ENCODE measurements at regions not wholly inside any gene's neighbourhood (a gene's known extent, or its start where the extent isn't known, plus 50 kb on each side); places are given as distances from the start of the nearest gene placed in this dataset.

- Mint-ChIP-seq H3K27ac (no peak overlapping the region), H3K9me3 (no peaks in the 10 kb centered on the region), H3K27me3 (no peaks in the 10 kb centered on the region), H3K36me3 (ENCODE audit: low read depth) (no peaks in the 10 kb centered on the region), H3K4me3 (no peak overlapping the region), H3K4me1 (no peaks in the 10 kb centered on the region)
- intact Hi-C loops (cut with micrococcal nuclease): no loop called here
- peak; percentile 40 for DNase-seq
Observed at GRCh38 chr14:98682726-98683125, 589.3 kb downstream of the BCL11B start.

DNA sequence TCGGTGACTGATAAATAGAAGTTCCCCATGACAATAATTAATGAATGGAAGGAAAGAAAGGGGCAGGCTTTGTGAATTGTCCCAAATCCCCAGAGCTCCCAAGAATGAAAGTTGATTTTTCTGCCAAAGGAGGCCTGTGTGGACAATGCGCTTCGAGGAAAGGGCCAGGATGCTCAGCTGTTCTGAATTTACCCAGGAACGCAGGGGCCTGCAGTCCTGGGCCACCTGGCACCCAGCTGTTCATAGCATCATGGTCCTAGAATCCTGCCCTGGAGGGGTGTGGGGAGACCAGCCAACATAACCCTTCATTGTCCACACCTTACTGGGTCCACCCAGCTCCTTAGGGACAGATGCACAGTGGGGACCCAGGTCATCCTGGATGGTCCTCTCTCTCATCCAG is 587.5 kb downstream of the BCL11B start:
- no peaks in the 10 kb centered on the region for H3K36me3 Mint-ChIP-seq (ENCODE audit: low read depth)
- no peak overlapping the region for H3K4me3 Mint-ChIP-seq
- peak; percentile 42 for DNase-seq
- no peak overlapping the region for H3K27ac Mint-ChIP-seq
- no peaks in the 10 kb centered on the region for H3K9me3 Mint-ChIP-seq
- intact Hi-C loops (cut with micrococcal nuclease): no loop called here
- H3K4me1 Mint-ChIP-seq: no peaks in the 10 kb centered on the region
- no peaks in the 10 kb centered on the region for H3K27me3 Mint-ChIP-seq

- peak; percentile 38 for DNase-seq
- no peak overlapping the region for H3K4me3 Mint-ChIP-seq
- H3K27ac Mint-ChIP-seq: no peak overlapping the region
- H3K9me3 Mint-ChIP-seq: no peaks in the 10 kb centered on the region
- no peaks in the 10 kb centered on the region for H3K36me3 Mint-ChIP-seq (ENCODE audit: low read depth)
- intact Hi-C loops (cut with micrococcal nuclease): no loop called here
- H3K4me1 Mint-ChIP-seq: no peaks in the 10 kb centered on the region
- no peaks in the 10 kb centered on the region for H3K27me3 Mint-ChIP-seq
Observed at GRCh38 chr14:98685725-98686124, 586.3 kb downstream of the BCL11B start.

- DNase-seq: peak; percentile 37
- no peak overlapping the region for H3K27ac Mint-ChIP-seq
- no peaks in the 10 kb centered on the region for H3K9me3 Mint-ChIP-seq
- H3K4me1 Mint-ChIP-seq: no peaks in the 10 kb centered on the region
- no peaks in the 10 kb centered on the region for H3K27me3 Mint-ChIP-seq
- no peaks in the 10 kb centered on the region for H3K36me3 Mint-ChIP-seq (ENCODE audit: low read depth)
- H3K4me3 Mint-ChIP-seq: no peak overlapping the region
- intact Hi-C loops (cut with micrococcal nuclease): no loop called here
Observed at GRCh38 chr14:98688446-98688845, 583.6 kb downstream of the BCL11B start.

- H3K4me3 Mint-ChIP-seq: no peak overlapping the region
- peak; percentile 38 for DNase-seq
- H3K27me3 Mint-ChIP-seq: no peaks in the 10 kb centered on the region
- H3K9me3 Mint-ChIP-seq: no peaks in the 10 kb centered on the region
- no peak overlapping the region for H3K27ac Mint-ChIP-seq
- intact Hi-C loops (cut with micrococcal nuclease): no loop called here
- H3K4me1 Mint-ChIP-seq: no peaks in the 10 kb centered on the region
- H3K36me3 Mint-ChIP-seq (ENCODE audit: low read depth): no peaks in the 10 kb centered on the region
Observed at GRCh38 chr14:98689951-98690350, 582.0 kb downstream of the BCL11B start.

GRCh38 chr14:98692832-98693231 is 579.2 kb downstream of the BCL11B start:
- no peak overlapping the region for H3K27ac Mint-ChIP-seq
- intact Hi-C loops (cut with micrococcal nuclease): no loop called here
- DNase-seq: peak; percentile 43
- no peaks in the 10 kb centered on the region for H3K4me1 Mint-ChIP-seq
- no peaks in the 10 kb centered on the region for H3K36me3 Mint-ChIP-seq (ENCODE audit: low read depth)
- no peak overlapping the region for H3K4me3 Mint-ChIP-seq
- peaks cover 8% of the 10 kb centered on the region for H3K9me3 Mint-ChIP-seq
- H3K27me3 Mint-ChIP-seq: no peaks in the 10 kb centered on the region

DNA sequence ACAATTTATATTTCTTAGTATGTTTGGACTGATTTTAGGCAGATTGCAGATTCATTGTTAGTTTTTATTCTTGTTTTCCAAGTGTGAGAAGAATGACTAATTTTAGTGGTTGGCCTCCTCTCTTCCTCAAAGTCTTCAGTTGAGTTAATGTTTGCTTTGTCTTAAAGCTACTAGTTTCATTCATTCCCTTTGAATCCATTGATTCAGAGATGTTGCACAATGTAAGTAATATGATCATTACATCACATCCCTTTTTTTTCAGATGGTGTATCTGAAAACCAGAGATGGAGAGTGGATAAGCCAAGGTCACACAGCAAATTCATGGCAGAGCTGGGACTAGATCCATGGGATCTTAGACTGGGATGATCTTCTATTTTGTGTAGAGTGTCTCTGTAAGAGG is 577.5 kb downstream of the BCL11B start:
- intact Hi-C loops (cut with micrococcal nuclease): no loop called here
- no peaks in the 10 kb centered on the region for H3K4me1 Mint-ChIP-seq
- H3K27me3 Mint-ChIP-seq: no peaks in the 10 kb centered on the region
- peaks cover 8% of the 10 kb centered on the region for H3K9me3 Mint-ChIP-seq
- DNase-seq: peak; percentile 18
- H3K4me3 Mint-ChIP-seq: no peak overlapping the region
- H3K36me3 Mint-ChIP-seq (ENCODE audit: low read depth): no peaks in the 10 kb centered on the region
- no peak overlapping the region for H3K27ac Mint-ChIP-seq

DNA sequence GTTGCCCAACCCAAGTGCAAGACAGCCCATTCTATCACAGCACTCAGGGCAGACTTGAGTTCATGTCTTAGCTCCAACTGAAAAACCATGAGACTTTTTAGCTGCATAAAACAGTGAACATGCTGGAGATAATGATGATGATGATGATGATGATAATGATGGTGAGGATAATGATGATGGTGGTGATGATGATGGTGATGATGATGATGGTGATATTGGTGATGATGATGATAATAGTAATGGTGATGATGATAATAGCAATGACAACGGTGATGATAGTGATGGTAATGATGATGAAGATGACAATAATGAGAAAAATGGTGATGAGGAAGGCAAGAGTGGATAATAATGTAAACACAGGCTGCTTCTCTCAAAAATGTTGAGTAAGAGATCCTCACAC is 576.2 kb downstream of the BCL11B start:
- DNase-seq: no peak
- no peaks in the 10 kb centered on the region for H3K27me3 Mint-ChIP-seq
- intact Hi-C loops (cut with micrococcal nuclease): no loop called here
- no peaks in the 10 kb centered on the region for H3K4me1 Mint-ChIP-seq
- H3K36me3 Mint-ChIP-seq (ENCODE audit: low read depth): no peaks in the 10 kb centered on the region
- H3K4me3 Mint-ChIP-seq: no peak overlapping the region
- peaks cover 8% of the 10 kb centered on the region for H3K9me3 Mint-ChIP-seq
- H3K27ac Mint-ChIP-seq: no peak overlapping the region

DNA sequence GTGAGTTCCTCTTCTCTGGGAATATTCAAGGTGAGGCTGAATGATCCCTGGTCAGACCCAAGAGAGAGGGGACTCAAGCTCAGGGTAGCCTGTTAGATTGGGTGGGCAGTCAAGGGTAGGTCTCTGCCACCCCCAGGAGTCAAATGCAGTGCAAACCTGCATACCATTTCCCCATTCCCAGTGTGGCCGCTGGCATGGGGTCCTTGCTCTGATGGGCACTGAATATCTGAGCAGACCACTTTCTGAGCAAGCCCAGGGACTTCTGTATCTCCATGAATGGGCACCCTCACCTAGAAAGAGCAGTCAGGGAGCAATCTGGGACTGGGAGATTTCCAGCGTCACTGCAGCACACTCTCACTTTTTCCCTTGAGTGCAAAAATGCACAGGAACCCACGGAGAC is 573.7 kb downstream of the BCL11B start:
- Mint-ChIP-seq H3K36me3 (ENCODE audit: low read depth) (no peaks in the 10 kb centered on the region), H3K27ac (no peak overlapping the region), H3K27me3 (peaks cover 3% of the 10 kb centered on the region), H3K4me1 (no peaks in the 10 kb centered on the region), H3K4me3 (no peak overlapping the region), H3K9me3 (peaks cover 8% of the 10 kb centered on the region)
- DNase-seq: no peak
- intact Hi-C loops (cut with micrococcal nuclease): no loop called here

DNA sequence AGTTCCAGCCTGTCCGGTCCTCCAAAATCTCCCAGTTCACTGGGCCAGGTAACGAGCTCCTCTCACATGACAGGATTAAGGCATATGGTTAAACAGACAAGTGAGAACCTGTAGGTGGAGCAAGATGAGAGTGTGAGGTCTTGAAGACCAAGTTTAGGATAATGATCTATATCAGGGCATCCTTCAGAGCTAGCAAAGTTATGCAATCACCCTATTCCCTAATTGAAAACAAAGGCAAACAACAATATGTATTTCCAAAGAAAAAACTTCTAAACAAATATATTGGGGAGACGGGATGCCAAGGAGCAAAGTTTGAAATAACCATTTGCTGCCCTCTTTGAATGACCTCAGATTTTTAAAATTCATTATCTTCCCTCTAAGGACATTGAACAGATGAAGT is 571.2 kb downstream of the BCL11B start:
- H3K27ac Mint-ChIP-seq: no peak overlapping the region

GRCh38 chr14:98701377-98701776 is 570.6 kb downstream of the BCL11B start:
- Mint-ChIP-seq H3K36me3 (ENCODE audit: low read depth) (no peaks in the 10 kb centered on the region), H3K27me3 (peaks cover 3% of the 10 kb centered on the region), H3K4me3 (no peak overlapping the region), H3K9me3 (peaks cover 3% of the 10 kb centered on the region), H3K4me1 (peaks cover 7% of the 10 kb centered on the region), H3K27ac (no peak overlapping the region)
- no peak for DNase-seq
- intact Hi-C loops (cut with micrococcal nuclease): no loop called here

More for the DNA sequence above, 571.2 kb downstream of the BCL11B start:
- H3K9me3 Mint-ChIP-seq: peaks cover 6% of the 10 kb centered on the region
- H3K36me3 Mint-ChIP-seq (ENCODE audit: low read depth): no peaks in the 10 kb centered on the region
- no peak overlapping the region for H3K4me3 Mint-ChIP-seq
- DNase-seq: no peak
- intact Hi-C loops (cut with micrococcal nuclease): no loop called here
- H3K27me3 Mint-ChIP-seq: peaks cover 3% of the 10 kb centered on the region
- peaks cover 7% of the 10 kb centered on the region for H3K4me1 Mint-ChIP-seq

DNA sequence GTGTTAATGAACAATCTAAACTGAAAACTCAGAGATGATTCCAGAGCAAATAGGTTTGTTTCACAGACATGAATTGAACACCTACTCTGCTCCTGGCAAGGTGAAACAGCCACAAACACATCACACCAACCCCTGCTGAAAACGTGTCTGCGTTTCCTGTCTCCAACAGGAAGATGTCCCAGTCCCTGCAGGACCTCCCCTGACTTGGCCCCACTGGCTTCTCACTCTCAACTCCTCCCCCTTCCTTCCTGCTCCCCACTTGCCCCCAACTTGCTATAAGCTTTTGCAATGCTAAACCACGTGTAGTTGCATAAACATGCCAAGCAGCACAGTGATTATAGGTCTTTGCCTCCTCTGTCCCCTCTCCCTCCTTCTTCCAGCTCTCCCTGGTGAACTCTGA is 567.6 kb downstream of the BCL11B start:
- Mint-ChIP-seq H3K27me3 (peaks cover 6% of the 10 kb centered on the region), H3K4me1 (peaks cover 15% of the 10 kb centered on the region), H3K4me3 (no peak overlapping the region), H3K36me3 (ENCODE audit: low read depth) (no peaks in the 10 kb centered on the region), H3K27ac (no peak overlapping the region), H3K9me3 (no peaks in the 10 kb centered on the region)
- intact Hi-C loops (cut with micrococcal nuclease): no loop called here
- DNase-seq: peak; percentile 76

DNA sequence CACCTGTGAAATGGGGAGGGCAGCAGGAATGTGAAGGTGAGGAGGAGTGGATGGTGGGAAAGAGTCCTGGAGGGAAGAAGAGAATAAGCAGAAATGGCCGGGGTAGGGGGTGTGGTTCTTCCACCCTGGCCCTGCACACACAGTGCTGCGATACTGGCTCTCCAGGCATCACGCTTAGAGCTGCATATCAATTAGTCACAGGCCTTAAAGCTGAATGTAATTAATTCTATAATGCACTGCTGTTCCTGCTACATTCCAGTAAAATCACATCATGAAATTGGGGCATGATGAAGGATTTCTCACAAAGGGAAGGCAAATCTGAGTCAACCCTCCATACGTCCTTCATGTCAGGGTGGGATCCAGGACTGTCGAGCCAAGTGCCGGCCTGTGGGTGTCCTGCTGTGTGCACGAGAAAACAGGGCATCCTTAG is 566.1 kb downstream of the BCL11B start:
- H3K27me3 Mint-ChIP-seq: peaks cover 6% of the 10 kb centered on the region
- no peak overlapping the region for H3K27ac Mint-ChIP-seq
- H3K4me3 Mint-ChIP-seq: no peak overlapping the region
- H3K9me3 Mint-ChIP-seq: no peaks in the 10 kb centered on the region
- H3K36me3 Mint-ChIP-seq (ENCODE audit: low read depth): no peaks in the 10 kb centered on the region
- no peak for DNase-seq
- intact Hi-C loops (cut with micrococcal nuclease): no loop called here
- peaks cover 23% of the 10 kb centered on the region for H3K4me1 Mint-ChIP-seq

- intact Hi-C loops (cut with micrococcal nuclease): no loop called here
- H3K27me3 Mint-ChIP-seq: peaks cover 3% of the 10 kb centered on the region
- H3K36me3 Mint-ChIP-seq (ENCODE audit: low read depth): no peaks in the 10 kb centered on the region
- H3K27ac Mint-ChIP-seq: no peak overlapping the region
- peaks cover 33% of the 10 kb centered on the region for H3K4me1 Mint-ChIP-seq
- no peak overlapping the region for H3K4me3 Mint-ChIP-seq
- H3K9me3 Mint-ChIP-seq: no peaks in the 10 kb centered on the region
- DNase-seq: no peak
Observed at GRCh38 chr14:98707522-98707921, 564.5 kb downstream of the BCL11B start.

DNA sequence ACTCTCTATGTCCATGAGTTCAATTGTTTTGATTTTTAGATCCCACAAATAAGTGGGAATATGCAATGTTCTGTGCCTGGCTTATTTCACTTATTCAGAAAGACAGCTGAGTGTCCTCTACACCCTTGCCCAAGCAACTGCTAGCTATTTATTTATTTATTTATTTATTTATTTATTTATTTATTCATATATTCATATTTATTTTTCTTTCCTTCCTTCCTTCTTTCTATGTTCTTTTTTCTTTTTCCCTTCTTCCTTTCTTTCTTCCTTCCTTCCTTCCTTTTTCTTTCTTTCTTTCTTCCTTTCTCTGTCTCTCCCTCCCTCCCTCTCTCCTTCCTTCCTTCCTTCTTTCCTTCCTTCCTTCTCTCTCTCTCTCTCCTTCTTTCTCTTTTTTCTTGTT is 563.4 kb downstream of the BCL11B start:
- H3K4me1 Mint-ChIP-seq: peaks cover 33% of the 10 kb centered on the region
- intact Hi-C loops (cut with micrococcal nuclease): no loop called here
- H3K27me3 Mint-ChIP-seq: peaks cover 3% of the 10 kb centered on the region
- DNase-seq: no peak
- H3K9me3 Mint-ChIP-seq: no peaks in the 10 kb centered on the region
- no peaks in the 10 kb centered on the region for H3K36me3 Mint-ChIP-seq (ENCODE audit: low read depth)
- no peak overlapping the region for H3K4me3 Mint-ChIP-seq
- H3K27ac Mint-ChIP-seq: no peak overlapping the region

All from activated CD4-positive, alpha-beta T cell treated with anti-CD3 and anti-CD28 coated beads, Interleukin-2, amount 10 ng/mL, durations not matched to agents 24 days and 14 days (primary cell).